Esophagus muscularis mucosa (tissue), 4 donors: ENCODE measurements at regions not wholly inside any gene's neighbourhood (a gene's known extent, or its start where the extent isn't known, plus 50 kb on each side); places are given as distances from the start of the nearest gene placed in this dataset.

Source experiments
- DNase-seq: peaks from one replicate; pipeline ENCODE4 v3.0.0-alpha.2; 2017; ENCODE audit errors: extremely low spot score
- H3K27ac ChIP-seq, 4 donors: fragments of 200-600 bp; sonication (generic); replicated peaks in 1 of 4; 1 replicate in 3 of 4; 2 replicates in 1 of 4; pipeline ENCODE4 v1.5.1; 2016 to 2019; ENCODE audit warnings: mild to moderate bottlenecking in 1 of 4
- H3K27me3 ChIP-seq, 4 donors: fragments of 200-600 bp; sonication (generic); one replicate each; pipeline versions ENCODE4 v1.5.1 to v1.6.0; 2016 to 2019
- H3K36me3 ChIP-seq, 4 donors: fragments of 200-600 bp; sonication (generic); one replicate each; pipeline ENCODE4 v1.5.1; 2016 to 2019
- H3K4me1 ChIP-seq, 4 donors: fragments of 200-600 bp; sonication (generic); one replicate each; pipeline ENCODE4 v1.5.1; 2016 to 2019
- H3K4me3 ChIP-seq, 4 donors: fragments of 200-600 bp; sonication (generic); 1 replicate in 2 of 4; 2 replicates in 2 of 4; pipeline ENCODE4 v1.5.1; 2016 to 2019; ENCODE audit warnings: mild to moderate bottlenecking in 4 of 4, moderate library complexity in 1 of 4
- H3K9me3 ChIP-seq, 4 donors: fragments of 200-600 bp; sonication (generic); 1 replicate in 3 of 4; 2 replicates in 1 of 4; pipeline ENCODE4 v1.5.1; 2016 to 2019
- CTCF ChIP-seq, 3 experiments: fragments of 200-600 bp in 2 of 3; fragments of 450-650 bp in 1 of 3; sonication (generic) in 2 of 3; IDR thresholded peaks; one replicate each; pipeline ENCODE4 v1.5.1; 2017 to 2019; ENCODE audit warnings: antibody characterized with exemption in 3 of 3, mild to moderate bottlenecking in 2 of 3, moderate library complexity in 1 of 3
- EP300 ChIP-seq: sonication (generic); formaldehyde crosslinking; IDR thresholded peaks from one replicate; pipeline ENCODE4 v1.6.1; 2017; ENCODE audit warnings: antibody characterized with exemption
- POLR2A ChIP-seq: fragments of 450-650 bp; IDR thresholded peaks from one replicate; pipeline ENCODE4 v1.6.1; 2017; ENCODE audit warnings: antibody characterized with exemption, moderate library complexity, mild to moderate bottlenecking, low read depth
- POLR2AphosphoS5 ChIP-seq, 2 donors: sonication (generic); formaldehyde crosslinking; IDR thresholded peaks; one replicate each; pipeline ENCODE4 v1.6.1; 2017; ENCODE audit warnings: antibody characterized with exemption in 2 of 2
- WGBS: methylation state at CpG from one replicate; pipeline ENCODE4 v1.1.5; 2018; 5-methylcytosine and 5-hydroxymethylcytosine counted together
- intact Hi-C: fragments of 100-400 bp; cut with DNase I; formaldehyde crosslinking; loops from one replicate; pipeline ENCODE4 v1.15.1; 2023

GRCh38 chr4:125434136-125434535 lies 119.4 kb downstream of the FAT4 start:
- 90% methylated on average over 3 of the region's 3 CpGs for WGBS
- H3K27me3 ChIP-seq: no peaks in the 10 kb centered on the region
- peaks cover 0 to 18% (median 3%) of the 10 kb centered on the region in 4 donors for H3K36me3 ChIP-seq
- H3K9me3 ChIP-seq: no peaks in the 10 kb centered on the region
- TF ChIP-seq POLR2AphosphoS5 (IDR thresholded peaks at IDR 0.05) (peak in 1 of 2 donors; percentile 55), CTCF (IDR thresholded peaks at IDR 0.05) (no peak)
- intact Hi-C loops: no loop called here
- no peak overlapping the region for H3K27ac ChIP-seq
- DNase-seq: no peak
- no peak overlapping the region for H3K4me3 ChIP-seq
- H3K4me1 ChIP-seq: no peaks in the 10 kb centered on the region

- intact Hi-C loops: no loop called here
- WGBS: 63% methylated on average over 1 of the region's 1 CpG
- peaks cover 0 to 10% (median 3%) of the 10 kb centered on the region in 4 donors for H3K4me1 ChIP-seq
These were observed 126.1 kb downstream of the FAT4 start for GRCh38 chr4:125440814-125441213.

GRCh38 chr4:125444166-125444565 lies 129.4 kb downstream of the FAT4 start:
- 76% methylated on average over 1 of the region's 1 CpG for WGBS

More at GRCh38 chr4:125440814-125441213, 126.1 kb downstream of the FAT4 start:
- DNase-seq: no peak
- Histone ChIP-seq H3K36me3 (peaks cover 0 to 5% (median 0%) of the 10 kb centered on the region in 4 donors), H3K9me3 (no peaks in the 10 kb centered on the region), H3K27me3 (no peaks in the 10 kb centered on the region), H3K4me3 (no peak overlapping the region), H3K27ac (no peak overlapping the region)
- TF ChIP-seq POLR2A: no peak
- TF ChIP-seq POLR2AphosphoS5 (IDR thresholded peaks at IDR 0.05): no peak
- TF ChIP-seq EP300: no peak
- no peak for TF ChIP-seq CTCF (IDR thresholded peaks at IDR 0.05)

GRCh38 chr4:125445525-125445924 lies 130.8 kb downstream of the FAT4 start:
- no peaks in the 10 kb centered on the region for H3K9me3 ChIP-seq

More at GRCh38 chr4:125444166-125444565, 129.4 kb downstream of the FAT4 start:
- Histone ChIP-seq H3K9me3 (no peaks in the 10 kb centered on the region), H3K4me3 (no peak overlapping the region), H3K4me1 (peaks cover 0 to 11% (median 4%) of the 10 kb centered on the region in 4 donors), H3K27me3 (no peaks in the 10 kb centered on the region), H3K27ac (no peak overlapping the region), H3K36me3 (peaks cover 0 to 12% (median 8%) of the 10 kb centered on the region in 4 donors)
- intact Hi-C loops: no loop called here
- no peak for DNase-seq
- TF ChIP-seq CTCF (IDR thresholded peaks at IDR 0.05): no peak
- TF ChIP-seq POLR2A: no peak
- no peak for TF ChIP-seq POLR2AphosphoS5 (IDR thresholded peaks at IDR 0.05)
- no peak for TF ChIP-seq EP300

More at GRCh38 chr4:125445525-125445924, 130.8 kb downstream of the FAT4 start:
- peaks cover 11 to 24% (median 18%) of the 10 kb centered on the region in 4 donors for H3K36me3 ChIP-seq
- DNase-seq: no peak
- intact Hi-C loops: no loop called here
- TF ChIP-seq POLR2A: no peak
- no peak for TF ChIP-seq EP300
- no peak for TF ChIP-seq POLR2AphosphoS5 (IDR thresholded peaks at IDR 0.05)
- TF ChIP-seq CTCF (IDR thresholded peaks at IDR 0.05): no peak
- 68% methylated on average over 1 of the region's 1 CpG for WGBS
- peaks cover 0 to 11% (median 4%) of the 10 kb centered on the region in 4 donors for H3K4me1 ChIP-seq
- H3K4me3 ChIP-seq: no peak overlapping the region
- H3K27me3 ChIP-seq: no peaks in the 10 kb centered on the region
- H3K27ac ChIP-seq: no peak overlapping the region
